ENCODE measurements at regions not wholly inside any gene's neighbourhood (a gene's known extent, or its start where the extent isn't known, plus 50 kb on each side); places are given as distances from the start of the nearest gene placed in this dataset.

- no peak for DNase-seq (ENCODE audit: low spot score)
- TF ChIP-seq CTCF (IDR thresholded peaks at IDR 0.05; ENCODE audit: extremely low read depth, missing control alignments), result no peak
Observed at GRCh38 chr20:40424695-40425094, 264.3 kb downstream of the MAFB start.

DNA sequence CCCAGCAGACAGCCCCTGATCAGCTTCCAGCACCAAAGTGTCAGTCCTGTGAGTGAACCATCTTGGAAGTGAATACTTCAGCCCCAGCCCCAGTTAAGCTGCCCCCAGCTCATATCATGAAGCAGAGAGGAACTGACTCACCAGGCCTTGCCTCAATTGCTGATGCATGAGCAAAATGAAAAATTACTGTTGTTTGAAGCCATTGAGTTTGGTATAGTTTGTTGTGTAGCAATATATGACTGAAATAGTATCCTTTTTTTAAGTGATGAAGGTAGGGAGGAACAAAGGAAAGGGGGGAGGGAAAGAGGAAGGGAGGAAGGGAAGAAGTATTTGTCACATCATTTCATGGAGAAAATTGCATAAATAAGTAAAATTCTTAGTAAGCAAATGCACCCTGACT is 266.4 kb downstream of the MAFB start:
- no peak for TF ChIP-seq CTCF (IDR thresholded peaks at IDR 0.05; ENCODE audit: extremely low read depth, missing control alignments)
- no peak for DNase-seq (ENCODE audit: low spot score)

- DNase-seq (ENCODE audit: low spot score), result no peak
- no peak for TF ChIP-seq CTCF (IDR thresholded peaks at IDR 0.05; ENCODE audit: extremely low read depth, missing control alignments)
Observed at GRCh38 chr20:40416274-40416673, 272.8 kb downstream of the MAFB start.

DNA sequence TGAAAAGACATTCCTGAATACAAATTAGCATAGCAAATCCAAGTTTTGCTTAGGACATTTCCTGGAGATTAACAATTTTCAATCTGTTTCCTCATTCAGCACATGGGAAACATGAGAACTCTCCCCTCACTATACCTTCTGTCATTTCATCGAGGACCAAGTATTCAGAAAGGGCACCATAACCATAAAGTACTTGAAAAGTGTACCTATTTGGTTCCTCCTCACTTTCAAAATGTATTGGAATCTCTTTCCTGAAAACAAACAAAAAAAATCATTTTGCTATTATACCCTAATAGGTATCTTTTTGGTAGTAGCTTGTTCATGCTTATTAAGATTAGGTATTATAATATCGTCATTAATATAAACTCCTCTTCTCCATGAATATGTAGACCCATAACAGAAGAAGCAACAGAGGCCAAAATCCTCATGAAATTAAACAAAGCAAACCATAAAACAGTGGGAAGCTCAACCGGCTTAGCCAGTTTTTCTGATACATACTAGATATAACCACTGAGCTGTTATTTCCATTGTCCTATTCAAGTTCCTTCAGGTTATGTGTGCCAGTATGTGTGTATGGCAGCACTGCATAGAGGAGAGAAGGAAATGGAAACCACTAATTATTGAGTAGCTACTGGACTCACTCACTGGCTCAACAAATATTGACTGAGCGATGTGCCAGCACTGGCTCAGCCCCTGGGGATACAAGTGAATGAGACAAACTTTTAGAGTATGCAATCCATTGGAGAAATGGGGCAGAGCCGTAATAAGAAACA is 274.0 kb downstream of the MAFB start:
- no peak for TF ChIP-seq CTCF (IDR thresholded peaks at IDR 0.05; ENCODE audit: extremely low read depth, missing control alignments)
- DNase-seq (ENCODE audit: low spot score), result no peak

- no peak for TF ChIP-seq CTCF (IDR thresholded peaks at IDR 0.05; ENCODE audit: extremely low read depth, missing control alignments)
- no peak for DNase-seq (ENCODE audit: low spot score)
Observed at GRCh38 chr20:40410028-40410427, 279.0 kb downstream of the MAFB start.

DNA sequence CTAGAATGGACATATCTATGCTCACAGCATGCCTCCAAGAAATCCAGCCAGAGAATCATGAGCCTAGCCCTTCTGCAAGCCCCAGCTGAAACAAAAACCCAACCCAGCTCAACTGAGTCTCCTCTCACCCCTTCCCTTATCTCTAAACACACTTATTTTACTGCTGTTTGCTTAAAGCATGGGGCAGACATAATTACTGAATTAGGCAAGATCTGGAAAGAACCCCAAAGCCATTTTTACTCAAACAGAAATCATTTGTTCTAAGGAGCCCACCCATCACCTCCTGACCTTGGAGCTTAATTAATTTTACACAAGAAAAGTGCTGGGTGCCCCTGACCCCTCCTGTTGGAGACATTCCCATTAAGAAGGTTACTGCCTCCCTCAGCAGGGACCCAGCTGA is 291.6 kb downstream of the MAFB start:
- no peak for DNase-seq (ENCODE audit: low spot score)
- TF ChIP-seq CTCF (IDR thresholded peaks at IDR 0.05; ENCODE audit: extremely low read depth, missing control alignments), result no peak

DNA sequence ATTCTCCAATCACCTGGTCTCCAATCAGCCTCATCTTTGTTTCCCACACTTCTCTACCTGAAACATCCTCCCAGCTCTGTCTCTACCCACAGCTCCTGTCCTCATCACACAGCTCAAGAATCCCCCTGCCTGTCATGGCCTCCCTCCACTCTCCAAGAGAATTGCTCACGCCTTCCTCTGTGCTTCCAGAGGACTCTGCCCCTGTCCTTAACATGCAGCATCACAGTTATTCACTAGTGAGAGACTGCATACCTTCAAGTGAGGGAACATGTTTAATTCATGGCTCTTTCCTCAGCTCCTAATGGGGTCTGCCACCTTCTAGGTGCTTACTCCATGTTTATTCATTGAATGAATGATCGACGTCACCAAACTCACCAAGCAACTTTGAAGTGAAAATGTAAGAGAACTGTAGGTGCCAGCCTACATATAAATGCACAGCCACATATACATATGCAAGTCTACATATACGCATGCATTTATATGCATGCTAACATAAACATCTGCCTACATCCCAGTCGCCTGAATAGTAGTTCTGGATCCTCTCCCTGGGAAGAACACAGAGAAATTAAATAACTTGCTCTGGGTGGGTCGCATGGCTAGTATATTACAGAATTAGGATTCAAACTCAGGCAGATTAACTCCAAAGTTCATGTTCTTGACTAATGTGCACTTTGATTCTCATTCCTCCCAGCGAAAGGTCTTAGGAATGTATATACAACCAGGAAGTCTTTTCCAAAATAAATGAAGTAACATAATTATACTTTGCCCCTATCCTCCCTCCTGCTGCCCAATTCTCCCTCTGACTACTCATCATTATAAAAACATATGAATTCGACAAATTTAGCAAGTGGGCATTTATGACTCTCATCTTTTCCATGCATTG is 295.6 kb downstream of the MAFB start:
- no peak for TF ChIP-seq CTCF (IDR thresholded peaks at IDR 0.05; ENCODE audit: extremely low read depth, missing control alignments)
- DNase-seq (ENCODE audit: low spot score), result no peak
